ENCODE measurements at regions not wholly inside any gene's neighbourhood (a gene's known extent, or its start where the extent isn't known, plus 50 kb on each side); places are given as distances from the start of the nearest gene placed in this dataset.

DNA sequence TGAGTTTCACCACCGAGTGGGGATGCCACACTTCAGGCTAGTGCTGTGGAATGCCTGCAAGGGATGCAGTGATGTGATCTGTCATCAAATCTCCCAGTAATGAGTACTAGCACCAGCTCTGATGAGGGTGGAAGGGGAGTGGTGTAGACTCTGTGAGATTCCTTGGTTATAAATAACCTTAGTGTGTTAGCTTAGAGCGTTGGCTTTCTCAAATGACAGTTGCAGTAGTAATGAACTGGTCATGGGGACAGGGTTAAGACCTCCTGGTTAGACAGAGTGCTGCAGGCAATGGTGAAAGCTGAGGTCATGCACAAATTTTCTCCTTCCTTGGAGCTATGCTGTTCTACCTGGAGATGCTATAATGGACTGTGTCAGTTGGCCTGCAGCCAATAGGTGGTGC is 1063.4 kb upstream of the CRIM1 start:
- no peak for TF ChIP-seq CTCF (IDR thresholded peaks at IDR 0.05)
- no peak for TF ChIP-seq EZH2phosphoT487 (IDR thresholded peaks at IDR 0.05)

All from neural progenitor cell (in vitro differentiated cells).